SU-DHL-6 (cell line): ENCODE measurements at regions not wholly inside any gene's neighbourhood (a gene's known extent, or its start where the extent isn't known, plus 50 kb on each side); places are given as distances from the start of the nearest gene placed in this dataset.

Experiments
- H2AFZ ChIP-seq: fragments of 200-600 bp; sonication (generic); 2 replicates; pipeline ENCODE4 v1.6.1; 2014; ENCODE audit warnings: low read depth, mild to moderate bottlenecking, moderate library complexity, mixed read lengths, antibody characterized with exemption, low read length; ENCODE audit not compliant: severe bottlenecking
- H3F3A ChIP-seq: fragments of 200-600 bp; shearing (Covaris generic); 2 replicates; pipeline ENCODE4 v1.6.0; 2016; ENCODE audit warnings: antibody characterized with exemption, mild to moderate bottlenecking; ENCODE audit not compliant: insufficient read depth
- H3K27ac ChIP-seq: fragments of 200-600 bp; sonication (generic); 2 replicates; pipeline ENCODE4 v1.5.1; 2016; ENCODE audit warnings: low read depth, mild to moderate bottlenecking, low read length, moderate library complexity, mixed read lengths
- H3K27me3 ChIP-seq: fragments of 200-600 bp; sonication (generic), shearing (Covaris generic); 2 replicates; pipeline ENCODE4 v1.6.0; 2014; ENCODE audit warnings: mild to moderate bottlenecking, low read length
- H3K36me3 ChIP-seq: fragments of 200-600 bp; sonication (generic); 2 replicates; pipeline ENCODE4 v1.6.1; 2014; ENCODE audit warnings: mild to moderate bottlenecking, low read length, mixed read lengths
- H3K4me2 ChIP-seq: fragments of 300-600, 200-600 bp; shearing (Covaris generic), sonication (generic); 2 replicates; pipeline ENCODE4 v1.6.0; 2014; ENCODE audit warnings: low read length, low read depth, mild to moderate bottlenecking; ENCODE audit not compliant: poor library complexity, severe bottlenecking
- H3K4me3 ChIP-seq: fragments of 200-600 bp; sonication (generic); 2 replicates; pipeline ENCODE4 v1.5.1; 2014; ENCODE audit warnings: antibody characterized with exemption, low read length, mild to moderate bottlenecking, mixed read lengths; ENCODE audit not compliant: insufficient read depth, poor library complexity, severe bottlenecking
- H3K79me2 ChIP-seq: fragments of 200-600 bp; sonication (generic); 2 replicates; pipeline ENCODE4 v1.6.1; 2014; ENCODE audit warnings: mild to moderate bottlenecking, low read length, moderate library complexity; ENCODE audit not compliant: insufficient read depth
- H3K9ac ChIP-seq: fragments of 200-600 bp; sonication (generic); 2 replicates; pipeline ENCODE4 v1.7.0; 2014; ENCODE audit warnings: mild to moderate bottlenecking, low read length
- H3K9me2 ChIP-seq: fragments of 200-600 bp; sonication (generic); replicated peaks from 2 replicates; pipeline ENCODE4 v1.6.1; 2014; ENCODE audit warnings: low read length; ENCODE audit not compliant: insufficient read depth
- H3K9me3 ChIP-seq: fragments of 200-600 bp; sonication (generic); 2 replicates; pipeline ENCODE4 v1.6.1; 2014; ENCODE audit warnings: low read length, mixed read lengths; ENCODE audit not compliant: insufficient read depth
- H4K20me1 ChIP-seq: fragments of 200-600 bp; sonication (generic); 2 replicates; pipeline ENCODE4 v1.6.1; 2014; ENCODE audit warnings: low read depth, mild to moderate bottlenecking, antibody characterized with exemption, low read length, moderate library complexity, mixed read lengths
- CTCF ChIP-seq: fragments of 200-600 bp; sonication (generic); IDR thresholded peaks from one replicate; pipeline ENCODE4 v1.5.1; 2017; ENCODE audit warnings: antibody characterized with exemption, mild to moderate bottlenecking, low read length, moderate library complexity; ENCODE audit not compliant: insufficient read depth, poor library complexity, severe bottlenecking
- EZH2phosphoT487 ChIP-seq: fragments of 200-600 bp; sonication (generic), shearing (Covaris generic); conservative IDR thresholded peaks from 2 replicates; pipeline ENCODE4 v1.6.1; 2018; ENCODE audit warnings: mild to moderate bottlenecking, antibody characterized with exemption, low read length, moderate library complexity, mixed read lengths

DNA sequence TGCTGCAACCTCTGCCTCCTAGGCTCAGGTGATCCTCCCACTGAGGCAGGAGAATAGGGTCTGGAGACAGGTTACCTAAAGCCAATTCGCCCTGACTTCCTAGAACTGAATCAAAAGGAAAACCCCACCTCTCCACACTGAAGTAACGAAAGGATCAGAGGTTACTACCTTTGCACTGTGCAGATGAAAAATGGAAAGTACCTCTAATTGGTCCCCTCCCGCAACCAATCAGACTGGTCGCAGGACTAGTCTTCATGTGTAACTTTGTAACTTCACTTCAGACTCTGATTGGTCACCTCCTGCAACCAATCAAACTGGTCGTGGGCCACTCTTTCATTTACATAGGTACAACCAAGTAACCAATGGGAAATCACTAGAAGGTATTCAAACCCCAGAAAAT lies 61.1 kb downstream of the ATXN3L start:
- H3K4me3 ChIP-seq: no peak overlapping the region

DNA sequence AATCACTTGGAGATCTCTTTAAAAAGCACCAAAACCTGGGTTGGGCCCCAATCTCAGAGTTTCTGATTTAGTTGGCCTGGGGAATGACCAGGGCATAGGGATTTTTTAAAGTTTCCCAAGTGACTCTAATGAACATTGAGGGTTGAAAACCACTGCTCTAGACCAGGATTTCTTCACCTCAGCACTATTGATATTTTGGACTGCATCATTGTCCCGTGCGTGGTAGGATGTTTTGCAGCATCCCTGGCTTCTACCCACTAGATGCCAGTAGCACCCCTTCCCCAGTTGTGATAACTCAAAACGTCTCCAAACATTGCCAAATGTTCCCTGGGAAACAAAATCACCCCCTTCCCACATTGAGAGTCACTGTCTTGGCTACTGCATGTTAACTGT lies 61.8 kb downstream of the ATXN3L start:
- Histone ChIP-seq H3K27ac (peak overlapping the region; percentile 93; the same call in 1 of the 2 replicates), H4K20me1 (no peaks in the 10 kb centered on the region), H3K4me2 (peak overlapping the region; percentile 52), H3K9me2 (no peaks in the 10 kb centered on the region), H3K9me3 (peaks cover 3% of the 10 kb centered on the region; the same call in 1 of the 2 replicates), H3K36me3 (no peaks in the 10 kb centered on the region), H3F3A (peaks cover 12% of the 10 kb centered on the region; the same call in 1 of the 2 replicates), H2AFZ (no peak overlapping the region), H3K27me3 (no peaks in the 10 kb centered on the region), H3K79me2 (no peaks in the 10 kb centered on the region), H3K9ac (no peak overlapping the region), H3K4me3 (no peak overlapping the region)
- TF ChIP-seq CTCF: no peak
- TF ChIP-seq EZH2phosphoT487: no peak

More for the DNA sequence above, 61.1 kb downstream of the ATXN3L start:
- TF ChIP-seq EZH2phosphoT487: no peak
- H3K9ac ChIP-seq: no peak overlapping the region
- no peaks in the 10 kb centered on the region for H3K36me3 ChIP-seq
- no peak overlapping the region for H3K27ac ChIP-seq
- no peaks in the 10 kb centered on the region for H3K79me2 ChIP-seq
- H3K27me3 ChIP-seq: no peaks in the 10 kb centered on the region
- H2AFZ ChIP-seq: no peak overlapping the region
- peaks cover 12% of the 10 kb centered on the region; the same call in 1 of the 2 replicates for H3F3A ChIP-seq
- no peak overlapping the region for H3K4me2 ChIP-seq
- no peaks in the 10 kb centered on the region for H3K9me3 ChIP-seq
- H4K20me1 ChIP-seq: no peaks in the 10 kb centered on the region
- no peaks in the 10 kb centered on the region for H3K9me2 ChIP-seq

GRCh38 chrX:13257223-13258051 lies 62.4 kb downstream of the ATXN3L start:
- Histone ChIP-seq H3K4me3 (no peak overlapping the region), H3K9me2 (no peaks in the 10 kb centered on the region), H3K27me3 (no peaks in the 10 kb centered on the region), H4K20me1 (no peaks in the 10 kb centered on the region), H3K27ac (peak overlapping the region; percentile 93), H3K9me3 (peaks cover 5% of the 10 kb centered on the region; the same call in 1 of the 2 replicates), H3F3A (peaks cover 12% of the 10 kb centered on the region; the same call in 1 of the 2 replicates), H3K79me2 (no peaks in the 10 kb centered on the region), H2AFZ (no peak overlapping the region), H3K36me3 (no peaks in the 10 kb centered on the region), H3K9ac (peak overlapping the region; percentile 43; the same call in 1 of the 2 replicates), H3K4me2 (peak overlapping the region; percentile 52)
- no peak for TF ChIP-seq EZH2phosphoT487
- no peak for TF ChIP-seq CTCF

DNA sequence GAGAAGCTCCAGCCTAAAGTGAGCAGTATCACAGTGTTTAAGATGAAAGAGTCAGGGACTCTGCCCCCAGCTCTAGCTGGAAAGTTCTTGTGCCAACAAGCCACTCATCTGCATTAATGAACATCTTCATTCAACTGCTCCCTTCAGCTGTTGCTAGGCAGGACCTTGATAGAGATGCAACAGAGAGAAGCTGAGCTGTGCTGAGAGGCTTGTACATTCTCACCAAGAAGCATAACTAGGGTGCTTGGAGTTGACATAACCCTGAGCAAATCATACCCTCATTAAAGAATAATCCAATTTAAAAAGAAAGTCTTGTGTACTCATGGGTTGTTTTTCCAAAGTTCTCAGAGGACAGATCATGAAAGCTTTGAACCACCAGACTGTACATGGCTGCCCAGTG lies 63.2 kb downstream of the ATXN3L start:
- H3K4me3 ChIP-seq: no peak overlapping the region
- H4K20me1 ChIP-seq: no peaks in the 10 kb centered on the region
- no peaks in the 10 kb centered on the region for H3K36me3 ChIP-seq
- H3K9me2 ChIP-seq: no peaks in the 10 kb centered on the region
- no peak for TF ChIP-seq CTCF
- H3K27me3 ChIP-seq: no peaks in the 10 kb centered on the region
- no peaks in the 10 kb centered on the region for H3K79me2 ChIP-seq
- H3K27ac ChIP-seq: peak overlapping the region; percentile 93
- H3K4me2 ChIP-seq: peak overlapping the region; percentile 52
- peaks cover 12% of the 10 kb centered on the region; the same call in 1 of the 2 replicates for H3F3A ChIP-seq
- peaks cover 5% of the 10 kb centered on the region; the same call in 1 of the 2 replicates for H3K9me3 ChIP-seq
- peak overlapping the region; percentile 29 for H2AFZ ChIP-seq
- peak overlapping the region; percentile 43 for H3K9ac ChIP-seq
